ENCODE measurements at regions not wholly inside any gene's neighbourhood (a gene's known extent, or its start where the extent isn't known, plus 50 kb on each side); places are given as distances from the start of the nearest gene placed in this dataset.

- no peak for DNase-seq (ENCODE audit: low read depth)
- no peak for TF ChIP-seq CTCF (IDR thresholded peaks at IDR 0.05; ENCODE audit: low read depth, low read length, missing control alignments)
- H3K4me3 ChIP-seq (ENCODE audit: low read depth, low read length), result no peak overlapping the region
Measured at GRCh38 chr2:188898261-188898660, 75.9 kb upstream of the COL3A1 start.

GRCh38 chr2:188902901-188903491 lies 71.2 kb upstream of the COL3A1 start:
- H3K4me3 ChIP-seq (ENCODE audit: low read depth, low read length), result no peak overlapping the region
- TF ChIP-seq CTCF (IDR thresholded peaks at IDR 0.05; ENCODE audit: low read depth, low read length, missing control alignments), result no peak
- no peak for DNase-seq (ENCODE audit: low read depth)

GRCh38 chr2:188903740-188904139 lies 70.4 kb upstream of the COL3A1 start:
- no peak for TF ChIP-seq CTCF (IDR thresholded peaks at IDR 0.05; ENCODE audit: low read depth, low read length, missing control alignments)
- no peak for DNase-seq (ENCODE audit: low read depth)
- H3K4me3 ChIP-seq (ENCODE audit: low read depth, low read length), result no peak overlapping the region

GRCh38 chr2:188909036-188909435 lies 65.1 kb upstream of the COL3A1 start:
- H3K4me3 ChIP-seq (ENCODE audit: low read depth, low read length), result no peak overlapping the region
- no peak for TF ChIP-seq CTCF (IDR thresholded peaks at IDR 0.05; ENCODE audit: low read depth, low read length, missing control alignments)
- DNase-seq (ENCODE audit: low read depth), result no peak

GRCh38 chr2:188916736-188917135 lies 57.4 kb upstream of the COL3A1 start:
- DNase-seq (ENCODE audit: low read depth), result no peak
- no peak overlapping the region for H3K4me3 ChIP-seq (ENCODE audit: low read depth, low read length)
- no peak for TF ChIP-seq CTCF (IDR thresholded peaks at IDR 0.05; ENCODE audit: low read depth, low read length, missing control alignments)

GRCh38 chr2:188917632-188918031 lies 56.5 kb upstream of the COL3A1 start:
- TF ChIP-seq CTCF (IDR thresholded peaks at IDR 0.05; ENCODE audit: low read depth, low read length, missing control alignments), result no peak
- DNase-seq (ENCODE audit: low read depth), result no peak
- no peak overlapping the region for H3K4me3 ChIP-seq (ENCODE audit: low read depth, low read length)

- H3K4me3 ChIP-seq (ENCODE audit: low read depth, low read length), result no peak overlapping the region
- TF ChIP-seq CTCF (IDR thresholded peaks at IDR 0.05; ENCODE audit: low read depth, low read length, missing control alignments), result no peak
- DNase-seq (ENCODE audit: low read depth), result no peak
Measured at GRCh38 chr2:188919824-188920223, 54.3 kb upstream of the COL3A1 start.

Measured in GM12864 (cell line).